22Rv1 (cell line): ENCODE measurements at regions not wholly inside any gene's neighbourhood (a gene's known extent, or its start where the extent isn't known, plus 50 kb on each side); places are given as distances from the start of the nearest gene placed in this dataset.
"Not testable (repeated sequence)": the region's sequence is repeated elsewhere in the genome, so short reads cannot be mapped to it uniquely, and the experiment has no call there.

ENCODE experiments used
- ZFX ChIP-seq: fragments of 450-650 bp; IDR thresholded peaks from 2 replicates; pipeline ENCODE4 v1.6.1; 2017; ENCODE audit warnings: antibody characterized with exemption, borderline replicate concordance
- TF ChIP-seq, protein P1 (sequence below): fragments of 450-650 bp; IDR thresholded peaks from 2 replicates; pipeline ENCODE4 v1.5.1; 2017; ENCODE audit warnings: mild to moderate bottlenecking

DNA sequence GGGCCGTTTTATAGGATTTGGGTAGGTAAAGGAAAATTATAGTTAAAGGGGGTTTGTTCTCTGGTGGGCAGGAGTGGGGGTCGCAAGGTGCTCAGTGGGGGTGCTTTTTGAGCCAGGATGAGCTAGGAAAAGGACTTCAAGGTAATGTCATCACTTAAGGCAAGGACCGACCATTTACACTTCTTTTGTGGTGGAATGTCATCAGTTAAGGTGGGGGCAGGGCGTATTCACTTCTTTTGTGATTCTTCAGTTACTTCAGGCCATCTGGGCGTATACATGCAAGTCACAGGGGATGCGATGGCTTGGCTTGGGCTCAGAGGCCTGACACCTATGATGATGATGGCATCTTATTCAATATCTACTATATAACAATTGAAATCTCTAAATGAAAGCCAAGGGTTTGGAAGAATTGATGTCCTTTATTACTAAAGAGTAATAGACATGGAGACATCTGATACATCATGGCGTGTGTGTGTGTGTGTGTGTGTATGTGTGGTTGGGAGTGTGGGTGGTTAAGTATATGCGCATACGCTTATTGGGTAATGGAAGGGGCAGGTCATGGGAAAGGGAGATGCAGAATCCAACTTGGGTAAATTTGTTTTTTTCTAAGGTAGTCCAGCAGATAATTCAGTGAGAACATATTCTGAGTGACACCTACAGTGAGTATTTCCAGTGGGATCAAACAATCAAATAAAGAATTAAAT lies 236.9 kb upstream of the DUSP10 start:
- TF ChIP-seq, protein P1, sequence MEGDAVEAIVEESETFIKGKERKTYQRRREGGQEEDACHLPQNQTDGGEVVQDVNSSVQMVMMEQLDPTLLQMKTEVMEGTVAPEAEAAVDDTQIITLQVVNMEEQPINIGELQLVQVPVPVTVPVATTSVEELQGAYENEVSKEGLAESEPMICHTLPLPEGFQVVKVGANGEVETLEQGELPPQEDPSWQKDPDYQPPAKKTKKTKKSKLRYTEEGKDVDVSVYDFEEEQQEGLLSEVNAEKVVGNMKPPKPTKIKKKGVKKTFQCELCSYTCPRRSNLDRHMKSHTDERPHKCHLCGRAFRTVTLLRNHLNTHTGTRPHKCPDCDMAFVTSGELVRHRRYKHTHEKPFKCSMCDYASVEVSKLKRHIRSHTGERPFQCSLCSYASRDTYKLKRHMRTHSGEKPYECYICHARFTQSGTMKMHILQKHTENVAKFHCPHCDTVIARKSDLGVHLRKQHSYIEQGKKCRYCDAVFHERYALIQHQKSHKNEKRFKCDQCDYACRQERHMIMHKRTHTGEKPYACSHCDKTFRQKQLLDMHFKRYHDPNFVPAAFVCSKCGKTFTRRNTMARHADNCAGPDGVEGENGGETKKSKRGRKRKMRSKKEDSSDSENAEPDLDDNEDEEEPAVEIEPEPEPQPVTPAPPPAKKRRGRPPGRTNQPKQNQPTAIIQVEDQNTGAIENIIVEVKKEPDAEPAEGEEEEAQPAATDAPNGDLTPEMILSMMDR: not testable (repeated sequence)
- not testable (repeated sequence) for TF ChIP-seq ZFX
